Activated T-helper 1 cell treated with anti-CD3 and anti-CD28 coated beads, Interleukin-12 subunit alpha, Interleukin-12 subunit beta, Interleukin-2, Interleukin-4 antibody, amounts not matched to agents 30 ng/mL and 10 ng/mL and 1 ng/mL, durations not matched to agents 14 hours and 24 hours and 36 hours (primary cell): ENCODE measurements at regions not wholly inside any gene's neighbourhood (a gene's known extent, or its start where the extent isn't known, plus 50 kb on each side); places are given as distances from the start of the nearest gene placed in this dataset.

Source experiments
- DNase-seq: peaks from one replicate; pipeline ENCODE4 v3.0.0; 2021; ENCODE audit warnings: low spot score
- H3K27ac Mint-ChIP-seq: one replicate; pipeline ENCODE4 v1.8.0; 2021; ENCODE audit warnings: mild to moderate bottlenecking, mixed read lengths
- H3K27me3 Mint-ChIP-seq: one replicate; pipeline ENCODE4 v1.8.0; 2022; ENCODE audit warnings: mild to moderate bottlenecking, moderate library complexity, mixed read lengths; ENCODE audit not compliant: insufficient read depth
- H3K36me3 Mint-ChIP-seq: one replicate; pipeline ENCODE4 v1.8.0; 2021; ENCODE audit warnings: low read depth, mixed read lengths
- H3K4me1 Mint-ChIP-seq: one replicate; pipeline ENCODE4 v1.8.0; 2021; ENCODE audit warnings: low read depth, mixed read lengths
- H3K4me3 Mint-ChIP-seq: one replicate; pipeline ENCODE4 v1.8.0; 2021; ENCODE audit warnings: mild to moderate bottlenecking, moderate library complexity, mixed read lengths
- H3K9me3 Mint-ChIP-seq: one replicate; pipeline ENCODE4 v1.8.0; 2021; ENCODE audit warnings: mixed read lengths
- intact Hi-C: fragments of 100-400 bp; cut with micrococcal nuclease; formaldehyde crosslinking; loops from one replicate; pipeline ENCODE4 v1.15.1; 2024

DNA sequence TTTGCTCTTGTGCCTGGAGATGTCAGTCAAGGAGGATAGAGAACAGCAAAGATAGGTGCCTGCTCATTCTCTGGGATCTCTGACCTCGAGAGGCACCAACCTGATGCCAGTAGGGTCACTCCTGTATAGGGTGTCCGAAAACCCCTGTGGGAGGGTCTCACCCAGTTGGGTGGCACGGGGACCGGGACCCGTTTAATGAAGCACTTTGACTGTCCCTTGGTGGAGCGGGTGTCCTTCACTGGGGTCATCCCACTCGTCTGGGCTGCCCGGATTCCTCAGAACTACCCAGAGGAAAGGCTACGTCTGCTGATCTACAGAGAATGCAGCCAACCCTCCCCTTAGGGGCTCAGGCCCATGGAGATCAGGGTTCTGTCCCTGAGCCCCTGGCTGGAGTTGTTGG is 157.6 kb downstream of the CAPZA3 start:
- Mint-ChIP-seq H3K27me3 (no peaks in the 10 kb centered on the region), H3K4me3 (no peak overlapping the region), H3K27ac (no peak overlapping the region)

DNA sequence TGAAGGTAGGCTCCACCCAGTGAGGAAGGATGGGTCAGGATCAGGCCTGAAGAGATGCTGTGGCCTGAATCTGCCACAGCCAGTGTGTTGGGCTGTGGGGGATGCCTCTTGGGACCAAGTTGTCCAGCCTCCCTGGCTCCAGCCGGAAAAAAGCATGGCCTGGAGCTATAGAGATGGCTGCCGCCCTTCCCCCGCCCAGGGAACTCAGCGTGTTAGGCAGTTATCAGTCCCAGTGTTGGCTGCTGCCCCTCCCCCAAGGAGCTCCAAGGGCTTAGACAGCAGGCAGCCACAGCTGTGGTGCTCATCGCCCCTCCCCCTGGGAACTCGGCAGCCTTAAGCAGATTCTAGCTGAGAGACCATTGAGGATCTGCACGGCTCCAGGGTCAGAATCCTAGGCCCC is 158.0 kb downstream of the CAPZA3 start:
- Mint-ChIP-seq H3K27ac (no peak overlapping the region), H3K27me3 (no peaks in the 10 kb centered on the region), H3K9me3 (peaks cover 6% of the 10 kb centered on the region), H3K4me1 (no peaks in the 10 kb centered on the region), H3K4me3 (no peak overlapping the region), H3K36me3 (no peaks in the 10 kb centered on the region)
- intact Hi-C loops = no loop called here
- DNase-seq = no peak

More for the DNA sequence above, 157.6 kb downstream of the CAPZA3 start:
- H3K9me3 Mint-ChIP-seq = peaks cover 6% of the 10 kb centered on the region
- intact Hi-C loops = no loop called here
- H3K36me3 Mint-ChIP-seq = no peaks in the 10 kb centered on the region
- no peak for DNase-seq
- H3K4me1 Mint-ChIP-seq = no peaks in the 10 kb centered on the region

DNA sequence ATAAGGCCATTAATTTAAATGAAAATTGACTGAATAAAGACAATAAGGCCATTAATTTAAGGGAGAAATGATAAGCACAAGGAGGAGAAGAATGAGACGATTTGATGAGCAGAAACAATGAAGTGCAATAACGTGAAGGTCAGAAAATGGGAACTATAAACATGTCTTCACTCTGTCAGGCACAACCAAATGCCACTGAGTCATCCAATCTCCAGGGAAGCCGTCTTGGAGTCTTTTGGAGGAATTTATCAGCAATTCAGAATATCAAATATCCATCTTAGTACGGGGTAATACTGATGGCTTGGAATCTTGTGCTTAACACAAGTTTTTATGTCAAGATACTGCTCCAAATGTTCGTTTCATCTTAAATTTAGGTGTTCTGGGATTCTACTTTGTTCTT is 159.9 kb downstream of the CAPZA3 start:
- no peak overlapping the region for H3K27ac Mint-ChIP-seq
- H3K4me3 Mint-ChIP-seq = no peak overlapping the region
- no peaks in the 10 kb centered on the region for H3K36me3 Mint-ChIP-seq
- no peaks in the 10 kb centered on the region for H3K4me1 Mint-ChIP-seq
- H3K9me3 Mint-ChIP-seq = peaks cover 6% of the 10 kb centered on the region
- DNase-seq = no peak
- H3K27me3 Mint-ChIP-seq = no peaks in the 10 kb centered on the region
- intact Hi-C loops = no loop called here

DNA sequence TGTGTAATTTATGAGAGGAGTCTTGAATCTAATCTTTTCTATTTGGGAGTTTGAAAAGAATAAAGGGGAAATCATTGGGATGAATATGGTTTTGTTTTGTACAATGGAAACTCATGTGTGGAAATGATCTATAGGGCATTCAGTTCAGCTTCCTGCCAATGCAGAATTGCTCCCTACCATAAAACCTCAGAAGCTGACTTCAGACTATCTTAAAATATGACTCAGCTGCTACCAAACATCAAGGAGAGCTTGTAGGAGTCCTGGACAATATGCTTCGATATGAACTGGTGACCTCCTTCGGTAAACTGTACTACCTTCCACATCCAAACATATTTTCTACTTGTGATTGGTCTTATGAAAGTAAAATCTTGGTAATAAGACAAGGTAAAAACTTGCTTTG is 160.6 kb downstream of the CAPZA3 start:
- Mint-ChIP-seq H3K27ac (no peak overlapping the region), H3K36me3 (no peaks in the 10 kb centered on the region), H3K27me3 (no peaks in the 10 kb centered on the region), H3K4me3 (no peak overlapping the region), H3K4me1 (no peaks in the 10 kb centered on the region), H3K9me3 (peaks cover 6% of the 10 kb centered on the region)
- intact Hi-C loops = no loop called here
- no peak for DNase-seq

DNA sequence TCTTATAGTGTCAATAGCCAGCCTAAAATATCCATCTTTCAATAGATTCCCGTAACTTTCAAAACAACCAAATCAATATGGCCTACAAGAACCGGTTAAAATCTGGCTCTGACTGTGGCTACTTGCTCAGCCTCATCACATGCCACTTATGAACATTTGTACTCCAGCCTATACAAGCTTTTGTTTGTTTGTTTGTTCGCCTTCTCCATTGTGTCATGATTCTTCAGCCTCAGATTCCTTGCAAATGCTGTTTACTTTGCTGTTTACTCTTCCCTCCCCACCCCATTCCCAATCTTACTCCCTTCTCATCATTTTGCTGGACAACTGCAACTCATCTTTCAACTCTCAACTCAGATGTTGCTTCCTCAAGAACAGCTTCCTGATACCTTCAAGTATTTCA is 161.2 kb downstream of the CAPZA3 start:
- no peaks in the 10 kb centered on the region for H3K27me3 Mint-ChIP-seq
- DNase-seq = no peak
- no peak overlapping the region for H3K4me3 Mint-ChIP-seq
- intact Hi-C loops = no loop called here
- H3K27ac Mint-ChIP-seq = no peak overlapping the region
- H3K9me3 Mint-ChIP-seq = peaks cover 6% of the 10 kb centered on the region
- no peaks in the 10 kb centered on the region for H3K4me1 Mint-ChIP-seq
- H3K36me3 Mint-ChIP-seq = no peaks in the 10 kb centered on the region

- H3K27ac Mint-ChIP-seq = no peak overlapping the region
- H3K36me3 Mint-ChIP-seq = no peaks in the 10 kb centered on the region
Observed at GRCh38 chr12:18899678-18900317, 161.9 kb downstream of the CAPZA3 start.

DNA sequence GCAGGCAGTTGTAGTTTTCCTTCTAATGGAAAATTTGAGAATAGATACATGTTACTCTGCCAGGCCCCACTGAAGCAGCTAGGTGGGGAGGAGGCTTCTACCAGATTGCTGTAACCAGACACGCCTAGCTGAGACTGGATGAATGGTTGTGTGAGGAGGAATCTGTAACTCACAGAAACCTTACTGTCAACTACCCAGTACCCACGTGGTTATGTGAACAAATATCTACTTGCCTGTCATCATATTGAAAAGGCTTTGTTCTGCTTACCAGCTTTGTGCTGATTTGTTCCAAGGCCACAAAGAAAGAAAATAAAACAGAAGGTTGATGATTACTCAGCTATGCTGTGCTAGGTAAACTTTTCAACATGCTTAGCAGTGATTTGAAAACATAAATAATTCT is 167.2 kb downstream of the CAPZA3 start:
- no peaks in the 10 kb centered on the region for H3K36me3 Mint-ChIP-seq

More at GRCh38 chr12:18899678-18900317, 161.9 kb downstream of the CAPZA3 start:
- Mint-ChIP-seq H3K4me1 (no peaks in the 10 kb centered on the region), H3K9me3 (peaks cover 2% of the 10 kb centered on the region), H3K4me3 (no peak overlapping the region), H3K27me3 (no peaks in the 10 kb centered on the region)
- DNase-seq = no peak
- intact Hi-C loops = no loop called here

DNA sequence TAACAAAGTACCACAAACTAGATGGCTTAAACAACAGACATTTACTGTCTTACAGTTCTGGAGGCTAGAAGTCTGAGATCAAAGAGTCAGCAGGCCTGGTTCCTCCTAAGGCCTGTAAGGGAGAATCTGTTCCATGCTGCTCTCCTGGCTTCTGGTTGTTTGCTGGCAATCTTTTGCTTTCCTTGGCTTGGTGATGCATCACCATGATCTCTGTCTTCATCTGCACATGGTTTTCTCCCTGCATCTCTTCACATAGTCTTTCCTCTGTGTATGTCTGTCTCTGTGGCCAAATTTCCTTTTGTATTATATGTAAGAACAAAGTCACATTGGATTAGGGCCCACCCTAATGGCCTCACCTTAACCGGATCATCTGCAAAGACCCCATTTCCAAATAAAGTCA is 168.5 kb downstream of the CAPZA3 start:
- Mint-ChIP-seq H3K36me3 (no peaks in the 10 kb centered on the region), H3K4me1 (no peaks in the 10 kb centered on the region), H3K4me3 (no peak overlapping the region), H3K27ac (no peak overlapping the region), H3K27me3 (no peaks in the 10 kb centered on the region), H3K9me3 (no peaks in the 10 kb centered on the region)
- intact Hi-C loops = no loop called here
- DNase-seq = no peak

More for the DNA sequence above, 167.2 kb downstream of the CAPZA3 start:
- intact Hi-C loops = no loop called here
- DNase-seq = no peak
- H3K4me1 Mint-ChIP-seq = no peaks in the 10 kb centered on the region
- H3K27me3 Mint-ChIP-seq = no peaks in the 10 kb centered on the region
- H3K4me3 Mint-ChIP-seq = no peak overlapping the region
- H3K27ac Mint-ChIP-seq = no peak overlapping the region
- no peaks in the 10 kb centered on the region for H3K9me3 Mint-ChIP-seq

GRCh38 chr12:18907127-18907526 is 169.2 kb downstream of the CAPZA3 start:
- no peak overlapping the region for H3K4me3 Mint-ChIP-seq
- no peaks in the 10 kb centered on the region for H3K27me3 Mint-ChIP-seq
- H3K4me1 Mint-ChIP-seq = no peaks in the 10 kb centered on the region
- intact Hi-C loops = no loop called here
- H3K9me3 Mint-ChIP-seq = no peaks in the 10 kb centered on the region
- DNase-seq = no peak
- no peaks in the 10 kb centered on the region for H3K36me3 Mint-ChIP-seq
- no peak overlapping the region for H3K27ac Mint-ChIP-seq

GRCh38 chr12:18907728-18908127 is 169.8 kb downstream of the CAPZA3 start:
- no peak for DNase-seq
- no peaks in the 10 kb centered on the region for H3K27me3 Mint-ChIP-seq
- intact Hi-C loops = no loop called here
- H3K9me3 Mint-ChIP-seq = no peaks in the 10 kb centered on the region
- no peaks in the 10 kb centered on the region for H3K36me3 Mint-ChIP-seq
- H3K4me1 Mint-ChIP-seq = no peaks in the 10 kb centered on the region
- no peak overlapping the region for H3K4me3 Mint-ChIP-seq
- H3K27ac Mint-ChIP-seq = no peak overlapping the region

DNA sequence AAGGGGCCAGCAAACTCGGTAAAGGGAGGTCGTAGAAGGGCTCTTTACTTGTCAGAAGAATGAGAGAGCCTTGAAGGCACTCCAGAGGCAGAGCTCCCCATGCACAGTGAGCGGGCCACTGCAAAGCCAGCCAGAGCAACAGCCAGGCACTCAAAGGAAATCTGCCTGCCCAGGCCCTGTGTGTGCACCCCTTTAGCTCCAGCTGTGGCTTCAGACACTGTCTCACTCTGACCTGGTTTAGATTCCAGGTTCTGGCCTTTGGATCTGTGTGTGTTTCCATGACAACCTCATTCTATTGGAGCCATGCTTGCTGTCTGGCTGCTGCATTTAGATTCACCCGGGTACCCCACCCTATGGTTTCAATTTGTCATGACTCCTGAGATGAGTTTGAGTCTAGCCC is 170.3 kb downstream of the CAPZA3 start:
- intact Hi-C loops = no loop called here
- no peak for DNase-seq
- Mint-ChIP-seq H3K4me1 (no peaks in the 10 kb centered on the region), H3K27me3 (no peaks in the 10 kb centered on the region), H3K27ac (no peak overlapping the region), H3K9me3 (no peaks in the 10 kb centered on the region), H3K4me3 (no peak overlapping the region), H3K36me3 (no peaks in the 10 kb centered on the region)

GRCh38 chr12:18919871-18920511 is 182.1 kb downstream of the CAPZA3 start:
- DNase-seq = no peak
- no peaks in the 10 kb centered on the region for H3K4me1 Mint-ChIP-seq
- H3K27ac Mint-ChIP-seq = no peak overlapping the region
- no peaks in the 10 kb centered on the region for H3K36me3 Mint-ChIP-seq
- no peaks in the 10 kb centered on the region for H3K27me3 Mint-ChIP-seq
- intact Hi-C loops = no loop called here
- H3K4me3 Mint-ChIP-seq = no peak overlapping the region
- no peaks in the 10 kb centered on the region for H3K9me3 Mint-ChIP-seq

DNA sequence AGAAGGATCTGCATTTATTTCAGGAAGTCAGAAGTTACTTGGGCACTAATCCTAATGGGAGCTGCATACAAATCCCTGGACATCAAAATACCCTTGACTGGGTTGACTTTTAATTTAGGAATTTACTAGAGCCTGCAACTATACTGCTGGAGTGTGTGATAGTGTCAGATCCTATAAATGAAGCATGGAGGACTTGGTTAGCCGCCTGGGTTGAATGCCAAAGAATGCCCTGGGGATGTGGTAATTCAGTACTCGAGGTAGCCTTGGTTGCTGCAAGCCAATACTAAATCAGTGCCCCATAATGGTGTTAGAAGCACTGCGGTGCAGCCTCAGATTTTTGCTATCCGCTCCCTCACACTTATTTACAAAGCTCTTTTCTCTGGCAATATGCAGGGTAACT is 184.9 kb downstream of the CAPZA3 start:
- Mint-ChIP-seq H3K4me3 (no peak overlapping the region), H3K9me3 (no peaks in the 10 kb centered on the region), H3K27ac (no peak overlapping the region), H3K4me1 (no peaks in the 10 kb centered on the region), H3K36me3 (no peaks in the 10 kb centered on the region), H3K27me3 (no peaks in the 10 kb centered on the region)
- no peak for DNase-seq
- intact Hi-C loops = no loop called here

GRCh38 chr12:18923721-18924120 is 185.8 kb downstream of the CAPZA3 start:
- Mint-ChIP-seq H3K36me3 (no peaks in the 10 kb centered on the region), H3K4me1 (no peaks in the 10 kb centered on the region), H3K27me3 (no peaks in the 10 kb centered on the region), H3K27ac (no peak overlapping the region), H3K9me3 (no peaks in the 10 kb centered on the region), H3K4me3 (no peak overlapping the region)
- intact Hi-C loops = no loop called here
- DNase-seq = no peak
